ENCODE measurements at regions not wholly inside any gene's neighbourhood (a gene's known extent, or its start where the extent isn't known, plus 50 kb on each side); places are given as distances from the start of the nearest gene placed in this dataset.

GRCh38 chr1:4393191-4393590 lies 261.2 kb upstream of the AJAP1 start:
- no peak for DNase-seq

GRCh38 chr1:4394366-4394765 lies 260.0 kb upstream of the AJAP1 start:
- no peak for DNase-seq

- DNase-seq = peak; percentile 2
These were observed 259.3 kb upstream of the AJAP1 start for GRCh38 chr1:4395158-4395557.

- DNase-seq = no peak
These were observed 258.7 kb upstream of the AJAP1 start for GRCh38 chr1:4395676-4396075.

DNA sequence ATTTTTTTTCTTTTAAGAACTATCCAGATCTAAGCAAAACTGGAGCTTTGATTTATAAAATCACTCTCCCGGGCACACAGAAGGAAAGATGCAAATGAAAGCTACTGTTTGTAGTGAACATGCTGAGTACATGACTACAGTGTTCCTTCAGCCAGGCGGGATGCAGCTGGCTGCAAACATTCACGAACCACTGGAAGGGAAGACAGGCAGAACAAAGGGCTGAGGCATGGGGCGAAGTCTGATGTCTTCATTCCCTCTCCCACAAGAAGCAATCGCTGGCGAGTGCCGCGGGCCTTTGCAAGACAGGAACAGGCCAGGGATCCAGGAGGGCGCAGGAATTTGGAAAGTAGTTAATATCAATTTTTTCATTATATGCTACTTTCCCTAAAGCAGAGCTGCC lies 257.9 kb upstream of the AJAP1 start:
- no peak for DNase-seq

DNA sequence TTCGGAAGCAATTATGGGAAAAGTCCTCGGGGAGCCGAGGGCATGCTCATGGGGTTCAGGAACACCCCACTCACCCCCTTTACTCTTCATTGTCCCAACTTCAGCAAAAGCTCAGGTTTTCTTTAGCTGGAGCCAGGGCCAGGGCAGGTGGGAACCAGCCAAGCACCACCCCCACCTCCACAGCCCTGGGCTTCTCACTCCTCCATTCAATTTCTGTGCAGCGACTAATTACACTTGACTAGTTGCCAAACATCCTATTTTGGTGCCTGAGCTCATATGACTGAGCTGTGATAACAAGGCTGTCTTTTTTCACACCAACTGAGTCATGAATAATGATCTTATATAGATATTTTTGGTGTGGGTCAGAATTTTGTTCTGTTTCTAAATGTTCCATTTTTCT lies 257.2 kb upstream of the AJAP1 start:
- no peak for DNase-seq

- DNase-seq = no peak
These were observed 252.4 kb upstream of the AJAP1 start for GRCh38 chr1:4402032-4402431.

GRCh38 chr1:4404854-4405590 lies 249.4 kb upstream of the AJAP1 start:
- DNase-seq = no peak

- DNase-seq = no peak
These were observed 246.6 kb upstream of the AJAP1 start for GRCh38 chr1:4407851-4408250.

GRCh38 chr1:4408380-4408779 lies 246.0 kb upstream of the AJAP1 start:
- no peak for DNase-seq

GRCh38 chr1:4411862-4412261 lies 242.5 kb upstream of the AJAP1 start:
- DNase-seq = no peak

GRCh38 chr1:4415476-4415875 lies 238.9 kb upstream of the AJAP1 start:
- DNase-seq = no peak

DNA sequence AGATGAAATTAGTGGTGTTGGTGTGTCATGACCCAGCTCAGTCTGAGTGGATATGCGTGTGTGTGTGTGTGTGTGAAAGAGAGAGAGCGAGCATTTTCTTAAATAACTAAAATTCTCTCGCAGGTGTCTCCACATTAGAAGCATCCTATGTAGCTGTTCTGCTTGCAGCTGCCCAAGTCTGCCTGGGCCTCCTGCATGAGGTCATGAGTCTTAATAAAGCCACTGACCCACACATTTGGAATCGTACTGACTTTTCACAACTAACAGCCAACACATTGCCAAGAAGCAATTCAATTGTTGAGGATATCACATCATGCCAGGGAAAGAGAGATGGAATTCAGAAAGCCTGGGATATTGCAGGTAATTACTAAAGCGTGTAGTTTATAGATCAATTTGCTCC lies 238.2 kb upstream of the AJAP1 start:
- no peak for DNase-seq

- no peak for DNase-seq
These were observed 236.4 kb upstream of the AJAP1 start for GRCh38 chr1:4418021-4418420.

DNA sequence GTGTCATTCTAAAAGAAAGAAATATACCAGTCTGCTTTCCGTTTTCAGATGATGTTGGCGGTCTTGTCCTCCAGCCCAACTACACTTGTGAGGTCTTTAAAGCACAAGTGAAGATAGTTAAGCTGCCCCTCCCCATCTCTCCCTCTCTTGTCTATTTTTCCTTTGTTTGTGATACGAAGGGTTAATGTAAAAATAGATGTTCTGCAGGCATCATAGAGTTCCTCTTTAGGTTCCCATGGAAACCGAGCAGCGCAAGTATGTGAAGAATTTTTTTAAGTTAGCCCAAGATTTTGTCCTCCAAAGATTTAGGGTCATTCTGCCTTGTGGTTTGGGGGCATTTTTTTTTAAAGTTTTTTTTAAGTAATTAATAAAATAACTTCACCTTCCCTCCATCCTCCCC lies 232.4 kb upstream of the AJAP1 start:
- DNase-seq = no peak

DNA sequence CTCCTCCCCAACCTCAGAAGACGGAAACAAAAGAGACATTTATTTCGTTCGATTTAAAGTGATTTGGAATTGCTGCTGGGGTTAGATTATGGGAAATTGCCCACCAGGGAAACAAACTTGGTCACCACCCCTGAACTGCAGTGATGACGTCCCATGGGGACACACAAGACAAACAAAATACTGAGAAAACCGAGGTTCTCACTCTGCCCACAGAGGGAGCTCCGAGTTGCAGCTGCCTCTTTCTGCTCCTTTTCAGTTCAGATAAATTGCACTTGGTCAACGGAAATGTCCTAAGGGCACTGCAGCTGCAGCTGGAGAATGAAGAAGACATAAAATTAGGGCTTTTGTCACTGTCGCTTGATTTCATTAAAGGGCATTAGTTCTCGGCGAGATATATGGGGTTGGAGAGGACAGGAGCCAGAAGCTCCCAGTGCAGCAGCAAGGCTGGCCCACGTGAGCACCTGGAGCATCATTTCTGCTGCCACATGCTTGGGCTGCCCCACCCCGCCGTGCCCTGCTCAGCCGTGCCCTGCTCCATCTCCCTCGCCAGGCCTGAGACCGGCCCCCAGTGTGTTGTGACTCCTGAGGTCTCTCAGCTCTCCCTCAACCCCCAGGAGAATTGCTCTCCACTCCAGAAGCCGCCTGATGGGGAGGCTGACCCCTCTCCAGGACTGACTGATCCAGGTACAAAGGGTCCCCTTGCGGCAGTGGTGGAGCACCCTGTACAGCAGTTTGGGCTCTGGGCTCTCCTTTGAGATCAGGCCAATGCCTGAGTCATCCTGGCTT lies 231.7 kb upstream of the AJAP1 start:
- DNase-seq = no peak

DNA sequence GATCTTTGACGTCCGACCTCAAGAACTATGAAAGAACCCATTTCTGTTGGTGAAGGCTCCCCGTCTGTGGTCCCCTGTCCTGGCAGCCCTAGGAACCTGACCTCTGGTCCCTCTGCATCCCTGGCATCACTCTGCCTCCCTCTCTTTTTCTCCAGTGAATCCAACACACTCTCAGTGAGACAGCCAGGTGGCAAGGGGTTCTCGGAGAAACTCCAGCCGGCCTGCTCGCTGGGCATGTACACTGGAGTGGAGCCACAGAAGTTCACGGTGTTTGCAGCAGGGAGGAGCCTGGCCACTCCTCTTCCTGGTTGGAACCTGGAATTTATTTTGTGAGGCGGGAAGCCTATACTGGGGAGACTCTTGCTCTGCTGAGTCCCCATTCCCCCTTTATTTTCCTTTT lies 230.2 kb upstream of the AJAP1 start:
- DNase-seq = no peak

- DNase-seq = no peak
These were observed 229.6 kb upstream of the AJAP1 start for GRCh38 chr1:4424766-4425165.

GRCh38 chr1:4425892-4426291 lies 228.5 kb upstream of the AJAP1 start:
- DNase-seq = no peak

- no peak for DNase-seq
These were observed 225.7 kb upstream of the AJAP1 start for GRCh38 chr1:4428711-4429110.

DNA sequence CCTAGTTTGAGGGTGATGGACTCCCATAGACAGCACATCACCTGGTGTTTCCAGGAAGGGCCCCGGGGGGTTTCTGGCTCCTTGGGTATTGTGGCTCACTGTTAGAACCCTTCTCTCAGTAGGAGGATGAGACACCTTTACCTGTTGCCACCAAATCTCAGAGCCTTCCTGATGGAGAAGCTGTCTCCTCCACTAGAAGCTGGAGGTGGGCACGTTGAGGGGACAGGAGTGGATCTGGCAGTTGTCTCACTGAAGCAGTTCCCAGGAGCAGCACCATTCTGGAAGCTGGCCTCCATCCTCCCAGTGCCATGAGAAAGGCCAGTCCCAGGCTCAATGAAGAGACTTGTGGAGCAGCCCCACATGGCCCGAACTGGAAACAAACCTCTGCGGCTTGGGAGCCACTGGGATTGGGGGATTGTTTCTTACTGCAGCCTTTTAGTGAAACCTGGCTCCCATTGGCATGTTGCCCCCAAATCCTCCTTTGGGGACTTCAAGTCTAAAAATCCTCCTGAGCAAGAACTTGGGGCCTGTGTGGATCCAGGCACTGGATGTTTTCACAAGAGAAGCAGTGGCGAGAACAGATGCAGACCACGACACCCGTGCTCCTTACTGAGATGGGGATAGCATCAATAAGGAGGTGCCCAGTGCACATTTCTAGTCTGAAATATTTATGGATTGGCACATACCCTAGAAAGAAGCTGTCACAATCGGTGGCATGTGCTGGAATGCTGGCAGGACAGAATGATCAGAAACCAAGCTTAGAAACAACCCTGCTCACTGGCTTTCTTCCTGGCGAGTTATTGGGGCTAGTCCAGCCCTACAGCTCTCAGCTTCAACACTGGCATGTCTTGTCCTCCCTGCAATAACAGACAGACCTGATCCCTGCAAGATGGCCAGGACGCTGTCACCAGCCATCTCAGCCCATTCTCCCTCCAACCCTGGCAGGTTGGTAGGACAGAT lies 223.7 kb upstream of the AJAP1 start:
- no peak for DNase-seq

DNA sequence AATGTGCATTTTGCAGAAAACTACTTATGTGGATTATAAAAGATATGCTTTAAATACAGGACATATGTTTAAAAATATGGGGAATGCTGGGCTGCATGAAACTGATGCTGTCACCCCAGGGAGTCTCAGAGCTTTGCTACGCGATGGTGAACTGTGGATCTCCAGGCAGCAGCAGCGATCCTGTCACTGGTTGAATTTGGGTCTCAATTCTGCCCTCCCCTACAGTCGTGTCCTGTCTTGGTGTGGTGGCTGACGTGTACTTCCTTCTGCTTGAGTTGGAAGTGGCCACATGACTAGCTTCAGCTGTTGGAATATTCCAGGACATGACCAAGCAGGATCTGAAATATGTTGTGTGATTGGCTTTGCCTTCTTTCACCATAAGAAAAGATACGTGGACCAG lies 222.9 kb upstream of the AJAP1 start:
- DNase-seq = no peak

DNA sequence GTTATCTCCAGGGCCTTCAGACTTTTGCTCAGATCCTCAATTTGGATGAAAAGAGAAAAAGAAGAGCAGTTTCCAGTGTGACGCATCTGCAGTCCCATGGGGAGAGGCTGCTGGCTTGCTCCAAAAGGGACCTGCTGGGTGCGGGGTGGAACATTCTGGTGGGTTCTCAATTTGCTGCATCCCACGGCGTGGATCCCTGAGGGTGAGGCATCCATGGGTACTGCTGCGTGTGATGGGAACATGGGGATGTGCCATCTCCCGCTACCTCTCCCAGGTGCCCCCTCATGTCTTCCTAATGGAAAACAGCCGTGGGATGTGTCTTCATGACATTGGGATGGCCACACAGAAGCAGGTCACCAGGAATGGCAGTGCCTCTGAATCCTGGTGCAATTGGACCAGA lies 221.3 kb upstream of the AJAP1 start:
- DNase-seq = no peak
